ENCODE measurements at regions not wholly inside any gene's neighbourhood (a gene's known extent, or its start where the extent isn't known, plus 50 kb on each side); places are given as distances from the start of the nearest gene placed in this dataset.

DNA sequence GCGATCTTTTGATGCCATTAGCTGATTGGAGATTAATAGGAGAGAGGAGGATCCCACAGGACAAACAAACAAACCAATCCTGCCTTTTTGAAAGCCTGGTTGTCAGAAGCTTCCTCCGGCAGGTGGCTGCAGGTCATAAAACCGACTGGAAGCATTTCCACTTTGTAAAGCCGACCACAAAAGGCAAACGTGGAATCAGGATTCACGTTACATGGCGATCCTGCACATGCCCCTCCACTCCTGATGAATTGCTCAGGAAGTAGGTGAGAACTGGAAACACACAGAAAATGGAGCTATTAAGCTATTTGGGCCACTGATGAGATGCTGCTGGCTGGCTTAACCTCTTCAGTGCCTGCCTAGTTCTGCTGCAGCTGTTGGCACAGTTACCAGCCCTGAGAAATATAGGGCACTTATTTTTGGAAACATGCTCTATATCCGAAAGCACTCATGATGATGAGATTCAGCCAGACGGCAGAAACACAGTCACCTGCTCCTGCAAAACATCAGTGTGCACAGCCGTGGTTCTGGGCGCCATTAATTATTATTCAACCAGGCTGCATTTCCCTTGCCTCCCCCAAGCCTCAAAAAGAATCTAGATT is 110.3 kb upstream of the ST6GAL2 start:
- no peak for DNase-seq

DNA sequence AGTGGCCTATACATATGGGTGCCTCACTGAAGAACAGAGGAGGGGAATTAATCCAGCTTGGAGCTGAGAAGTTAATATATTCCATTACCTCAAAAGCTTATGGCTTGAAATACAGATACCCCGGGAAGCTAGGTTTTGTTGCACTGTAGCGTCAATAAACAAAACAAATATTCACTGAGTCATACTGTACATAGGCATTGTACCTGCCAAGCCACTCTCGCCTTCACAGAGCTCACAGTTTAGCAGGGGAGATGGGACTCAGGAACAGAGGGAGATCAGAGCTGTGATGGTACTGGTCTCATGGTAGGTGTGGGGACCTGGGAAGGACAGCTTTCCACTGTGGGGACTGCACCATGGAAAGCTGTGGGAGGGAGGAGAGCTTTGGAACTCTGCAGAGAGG is 111.2 kb upstream of the ST6GAL2 start:
- Histone ChIP-seq H3K4me3 (ENCODE audit: insufficient read depth, low read depth, low read length) (no peak overlapping the region), H3K27me3 (ENCODE audit: control insufficient read depth, insufficient read depth, low read length) (no peaks in the 10 kb centered on the region), H3K36me3 (replicated peaks; ENCODE audit: control insufficient read depth, insufficient read depth, low read length) (no peaks in the 10 kb centered on the region)
- DNase-seq, result no peak

More for the DNA sequence above, 110.3 kb upstream of the ST6GAL2 start:
- no peak overlapping the region for H3K4me3 ChIP-seq (ENCODE audit: insufficient read depth, low read depth, low read length)
- no peaks in the 10 kb centered on the region for H3K27me3 ChIP-seq (ENCODE audit: control insufficient read depth, insufficient read depth, low read length)
- H3K36me3 ChIP-seq (replicated peaks; ENCODE audit: control insufficient read depth, insufficient read depth, low read length), result no peaks in the 10 kb centered on the region

- no peak for DNase-seq
- Histone ChIP-seq H3K4me3 (ENCODE audit: insufficient read depth, low read depth, low read length) (no peak overlapping the region), H3K27me3 (ENCODE audit: control insufficient read depth, insufficient read depth, low read length) (no peaks in the 10 kb centered on the region), H3K36me3 (replicated peaks; ENCODE audit: control insufficient read depth, insufficient read depth, low read length) (no peaks in the 10 kb centered on the region)
Observed at GRCh38 chr2:107001062-107001461, 115.1 kb upstream of the ST6GAL2 start.

GRCh38 chr2:107001551-107001950 is 115.6 kb upstream of the ST6GAL2 start:
- H3K27me3 ChIP-seq (ENCODE audit: control insufficient read depth, insufficient read depth, low read length), result no peaks in the 10 kb centered on the region
- no peaks in the 10 kb centered on the region for H3K36me3 ChIP-seq (replicated peaks; ENCODE audit: control insufficient read depth, insufficient read depth, low read length)
- DNase-seq, result no peak
- H3K4me3 ChIP-seq (ENCODE audit: insufficient read depth, low read depth, low read length), result no peak overlapping the region

- no peaks in the 10 kb centered on the region for H3K27me3 ChIP-seq (ENCODE audit: control insufficient read depth, insufficient read depth, low read length)
- H3K36me3 ChIP-seq (replicated peaks; ENCODE audit: control insufficient read depth, insufficient read depth, low read length), result no peaks in the 10 kb centered on the region
- DNase-seq, result no peak
- no peak overlapping the region for H3K4me3 ChIP-seq (ENCODE audit: insufficient read depth, low read depth, low read length)
Observed at GRCh38 chr2:107001964-107002696, 116.2 kb upstream of the ST6GAL2 start.

DNA sequence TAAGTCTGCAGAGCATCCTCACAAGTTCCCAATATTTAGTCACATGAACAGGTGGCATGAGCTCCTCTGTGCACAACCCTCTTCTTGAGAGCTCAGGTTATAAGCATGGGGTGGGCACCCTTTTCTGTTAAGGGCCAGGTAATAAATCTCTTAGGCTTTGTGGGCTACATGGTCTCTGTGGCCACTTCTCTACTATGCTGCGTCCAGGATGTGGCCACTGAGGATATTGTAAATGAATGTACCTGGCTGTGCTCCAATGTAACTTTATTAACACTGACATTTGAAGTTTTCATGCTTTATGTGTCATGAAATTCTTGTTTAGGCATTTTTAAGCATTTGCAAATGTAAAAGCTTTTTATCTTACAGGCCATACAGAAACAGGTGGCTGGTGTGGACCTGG is 116.8 kb upstream of the ST6GAL2 start:
- H3K27me3 ChIP-seq (ENCODE audit: control insufficient read depth, insufficient read depth, low read length), result no peaks in the 10 kb centered on the region
- H3K36me3 ChIP-seq (replicated peaks; ENCODE audit: control insufficient read depth, insufficient read depth, low read length), result no peaks in the 10 kb centered on the region
- no peak overlapping the region for H3K4me3 ChIP-seq (ENCODE audit: insufficient read depth, low read depth, low read length)
- DNase-seq, result no peak

GRCh38 chr2:107005853-107006252 is 119.9 kb upstream of the ST6GAL2 start:
- H3K27me3 ChIP-seq (ENCODE audit: control insufficient read depth, insufficient read depth, low read length), result no peaks in the 10 kb centered on the region
- no peak overlapping the region for H3K4me3 ChIP-seq (ENCODE audit: insufficient read depth, low read depth, low read length)
- H3K36me3 ChIP-seq (replicated peaks; ENCODE audit: control insufficient read depth, insufficient read depth, low read length), result no peaks in the 10 kb centered on the region
- no peak for DNase-seq

DNA sequence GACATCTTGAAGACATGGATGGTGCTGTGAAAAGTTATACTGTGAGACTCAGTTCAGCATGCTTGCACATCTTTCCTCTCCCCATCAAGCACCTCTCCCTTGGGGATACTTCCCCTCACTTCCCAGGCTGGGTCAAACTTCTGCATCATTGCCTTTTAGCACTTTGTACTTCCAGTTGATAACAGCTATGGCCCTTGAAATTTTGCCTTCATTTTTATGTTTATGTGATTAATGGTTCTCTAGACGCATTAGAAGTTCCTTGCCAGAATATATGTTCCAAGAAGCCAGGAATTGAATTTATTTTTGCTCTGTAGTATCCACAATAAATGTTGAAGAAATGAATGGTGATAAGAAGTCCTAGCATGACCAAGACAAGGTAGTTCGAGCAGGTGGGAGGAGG is 120.9 kb upstream of the ST6GAL2 start:
- Histone ChIP-seq H3K36me3 (replicated peaks; ENCODE audit: control insufficient read depth, insufficient read depth, low read length) (no peaks in the 10 kb centered on the region), H3K4me3 (ENCODE audit: insufficient read depth, low read depth, low read length) (no peak overlapping the region), H3K27me3 (ENCODE audit: control insufficient read depth, insufficient read depth, low read length) (no peaks in the 10 kb centered on the region)
- no peak for DNase-seq

DNA sequence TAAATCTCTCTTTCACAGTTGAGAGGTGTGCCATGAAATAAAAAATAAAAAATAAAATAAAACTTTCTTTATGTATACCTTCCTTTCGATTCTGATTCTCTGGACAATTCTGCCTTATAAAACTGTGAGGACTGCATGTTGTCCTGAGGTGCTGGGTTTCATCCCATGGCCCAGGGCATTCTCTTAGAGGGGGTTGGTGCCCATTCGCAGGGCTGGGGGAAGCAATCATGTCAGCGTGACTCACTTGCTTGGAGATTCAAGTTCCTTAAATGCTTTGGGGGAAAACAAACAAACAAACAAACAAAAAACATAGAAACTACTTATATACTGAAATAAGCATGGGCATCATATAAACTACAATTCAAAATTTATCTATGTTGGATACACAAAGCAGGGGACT is 122.0 kb upstream of the ST6GAL2 start:
- H3K4me3 ChIP-seq (ENCODE audit: insufficient read depth, low read depth, low read length), result no peak overlapping the region
- no peaks in the 10 kb centered on the region for H3K36me3 ChIP-seq (replicated peaks; ENCODE audit: control insufficient read depth, insufficient read depth, low read length)

DNA sequence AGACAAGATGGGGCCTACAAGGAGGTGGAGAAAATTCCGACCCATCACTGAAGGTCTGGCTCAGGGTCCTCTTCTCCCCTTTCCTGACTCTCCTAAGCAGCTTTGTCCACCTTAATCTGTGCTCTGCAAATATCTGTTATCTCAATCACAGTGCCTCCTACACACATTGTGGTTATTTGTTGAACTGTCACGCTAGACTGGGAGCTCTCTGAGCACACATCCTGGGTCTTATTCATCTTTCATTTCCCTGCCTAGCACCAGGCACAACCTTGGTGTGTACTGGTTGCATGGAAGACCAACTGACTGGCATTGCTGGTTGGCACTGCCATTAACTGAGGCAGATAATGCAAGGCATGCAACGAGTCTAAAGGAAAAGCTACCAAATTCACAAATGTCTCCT is 122.9 kb upstream of the ST6GAL2 start:
- H3K27me3 ChIP-seq (ENCODE audit: control insufficient read depth, insufficient read depth, low read length), result no peaks in the 10 kb centered on the region
- H3K4me3 ChIP-seq (ENCODE audit: insufficient read depth, low read depth, low read length), result no peak overlapping the region
- no peaks in the 10 kb centered on the region for H3K36me3 ChIP-seq (replicated peaks; ENCODE audit: control insufficient read depth, insufficient read depth, low read length)
- no peak for DNase-seq

More for the DNA sequence above, 122.0 kb upstream of the ST6GAL2 start:
- no peak for DNase-seq
- H3K27me3 ChIP-seq (ENCODE audit: control insufficient read depth, insufficient read depth, low read length), result no peaks in the 10 kb centered on the region

DNA sequence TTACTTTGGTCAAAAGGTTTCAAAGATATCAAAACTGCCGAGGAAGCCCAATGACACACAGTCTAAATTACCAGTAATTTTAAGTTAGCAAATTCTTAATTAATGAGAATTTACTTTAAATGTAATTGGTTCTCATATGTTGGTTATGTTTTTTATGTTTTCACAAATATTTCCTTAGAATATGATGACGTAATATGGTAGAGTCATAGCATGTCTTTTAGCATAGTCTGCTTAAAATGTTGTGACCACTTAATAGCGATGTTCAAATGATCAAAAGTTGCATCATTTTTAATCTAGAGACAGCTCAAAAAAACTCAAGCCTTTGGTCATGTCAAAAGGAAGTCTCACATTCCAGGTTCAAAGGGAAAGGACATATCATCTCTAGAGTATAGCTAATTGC is 123.3 kb upstream of the ST6GAL2 start:
- no peaks in the 10 kb centered on the region for H3K36me3 ChIP-seq (replicated peaks; ENCODE audit: control insufficient read depth, insufficient read depth, low read length)
- H3K27me3 ChIP-seq (ENCODE audit: control insufficient read depth, insufficient read depth, low read length), result no peaks in the 10 kb centered on the region
- H3K4me3 ChIP-seq (ENCODE audit: insufficient read depth, low read depth, low read length), result no peak overlapping the region
- DNase-seq, result no peak

DNA sequence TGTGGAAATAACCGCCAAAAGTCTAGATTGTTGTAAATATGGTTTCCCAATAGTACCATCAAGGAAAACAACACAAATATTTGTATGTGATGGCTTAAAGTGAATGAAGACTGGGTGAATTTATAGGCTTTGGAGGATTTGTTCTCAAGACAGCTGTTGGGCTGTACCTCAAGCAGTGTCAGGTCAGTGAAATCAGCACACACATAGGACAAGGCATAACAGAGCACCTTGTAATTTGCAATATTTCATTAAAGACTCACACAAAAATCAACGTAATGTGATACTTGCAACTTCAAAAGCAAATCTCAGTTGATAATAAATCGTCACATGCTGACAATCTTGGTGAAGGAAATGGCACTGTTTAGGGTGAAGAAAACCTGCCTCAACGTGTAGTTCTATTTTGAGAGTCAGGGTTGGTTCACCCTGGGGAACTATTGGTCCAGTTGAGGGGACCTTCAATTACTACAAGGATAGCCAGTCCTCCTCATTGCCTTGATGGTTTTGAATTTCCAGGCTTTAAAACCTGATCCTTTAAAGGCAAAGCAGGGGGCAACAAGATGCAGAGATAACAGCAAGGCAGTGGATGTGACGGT is 126.8 kb upstream of the ST6GAL2 start:
- H3K4me3 ChIP-seq (ENCODE audit: insufficient read depth, low read depth, low read length), result no peak overlapping the region
- H3K36me3 ChIP-seq (replicated peaks; ENCODE audit: control insufficient read depth, insufficient read depth, low read length), result no peaks in the 10 kb centered on the region
- no peaks in the 10 kb centered on the region for H3K27me3 ChIP-seq (ENCODE audit: control insufficient read depth, insufficient read depth, low read length)
- DNase-seq, result no peak

DNA sequence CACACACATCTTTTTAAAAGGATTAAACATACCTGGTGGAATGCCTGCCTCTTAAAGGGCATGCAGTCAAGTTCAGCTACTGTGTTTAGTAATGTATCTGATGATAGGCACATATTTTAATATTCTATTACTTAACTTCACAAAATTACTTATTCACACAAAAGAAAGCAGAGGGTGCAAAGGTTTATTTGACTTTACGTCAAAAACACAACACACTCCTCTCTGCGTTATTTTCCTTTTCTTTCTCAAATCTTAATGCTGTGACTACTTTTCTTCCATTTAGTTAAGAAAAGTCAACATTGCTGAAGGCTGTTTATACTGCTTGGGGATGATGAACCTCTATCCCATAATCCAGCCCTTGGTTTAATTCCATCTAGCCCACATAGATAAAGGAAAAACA is 127.9 kb upstream of the ST6GAL2 start:
- Histone ChIP-seq H3K36me3 (replicated peaks; ENCODE audit: control insufficient read depth, insufficient read depth, low read length) (no peaks in the 10 kb centered on the region), H3K4me3 (ENCODE audit: insufficient read depth, low read depth, low read length) (no peak overlapping the region), H3K27me3 (ENCODE audit: control insufficient read depth, insufficient read depth, low read length) (no peaks in the 10 kb centered on the region)
- no peak for DNase-seq

- DNase-seq, result no peak
- no peaks in the 10 kb centered on the region for H3K27me3 ChIP-seq (ENCODE audit: control insufficient read depth, insufficient read depth, low read length)
- H3K4me3 ChIP-seq (ENCODE audit: insufficient read depth, low read depth, low read length), result no peak overlapping the region
- H3K36me3 ChIP-seq (replicated peaks; ENCODE audit: control insufficient read depth, insufficient read depth, low read length), result no peaks in the 10 kb centered on the region
Observed at GRCh38 chr2:107018366-107018765, 132.4 kb upstream of the ST6GAL2 start.

DNA sequence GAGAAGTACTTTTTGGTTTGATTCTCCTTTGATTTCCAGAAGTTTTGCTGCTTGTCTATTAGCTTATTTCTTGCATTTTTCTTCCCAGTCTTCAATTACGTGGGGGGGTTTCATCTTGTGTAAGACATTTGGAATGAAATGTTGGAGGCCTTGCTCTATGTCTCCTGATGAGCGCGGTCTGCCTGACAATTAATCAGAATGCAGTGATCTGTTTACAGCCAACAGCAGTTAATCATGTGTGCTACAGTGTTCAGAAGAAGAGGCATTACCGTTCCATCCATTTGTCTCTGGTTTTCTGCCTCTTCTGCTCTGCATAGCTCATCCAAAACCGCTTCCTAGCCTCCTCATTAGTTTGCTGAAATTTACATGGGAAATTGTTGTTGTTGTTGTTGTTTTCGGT is 134.4 kb upstream of the ST6GAL2 start:
- no peak for DNase-seq
- H3K4me3 ChIP-seq (ENCODE audit: insufficient read depth, low read depth, low read length), result no peak overlapping the region
- H3K27me3 ChIP-seq (ENCODE audit: control insufficient read depth, insufficient read depth, low read length), result no peaks in the 10 kb centered on the region
- H3K36me3 ChIP-seq (replicated peaks; ENCODE audit: control insufficient read depth, insufficient read depth, low read length), result no peaks in the 10 kb centered on the region
